GM19035 (cell line): ENCODE measurements at regions not wholly inside any gene's neighbourhood (a gene's known extent, or its start where the extent isn't known, plus 50 kb on each side); places are given as distances from the start of the nearest gene placed in this dataset.

Experiments
- ATAC-seq: cut with Tn5 transposase; IDR thresholded peaks from one replicate; pipeline ENCODE4 v1.9.1; 2021; ENCODE audit not compliant: unreplicated experiment

GRCh38 chr9:12065050-12065449 is 628.1 kb upstream of the TYRP1 start:
- no peak for ATAC-seq

GRCh38 chr9:12065686-12066085 is 627.5 kb upstream of the TYRP1 start:
- no peak for ATAC-seq

- no peak for ATAC-seq
Observed at GRCh38 chr9:12066455-12067035, 626.6 kb upstream of the TYRP1 start.

DNA sequence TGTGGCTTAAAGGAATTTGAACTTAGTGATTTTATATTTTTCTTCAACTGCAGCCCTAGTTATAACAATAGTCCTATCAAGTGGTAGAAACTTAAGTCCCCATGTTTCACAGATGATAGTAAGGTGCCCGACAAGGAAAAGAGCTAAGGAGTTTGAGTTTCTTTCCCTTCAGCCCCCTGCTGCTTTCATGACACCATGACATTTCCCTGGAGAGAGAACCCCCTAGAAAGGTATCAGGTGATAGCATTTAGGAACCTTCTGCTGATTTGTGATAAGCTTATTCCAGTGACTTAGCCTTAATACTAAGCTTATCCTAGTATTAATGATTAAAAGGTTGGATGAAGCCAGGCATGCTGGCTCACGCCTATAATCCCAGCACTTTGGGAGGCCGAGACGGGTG is 623.8 kb upstream of the TYRP1 start:
- no peak for ATAC-seq

- ATAC-seq = no peak
Observed at GRCh38 chr9:12085399-12085798, 607.8 kb upstream of the TYRP1 start.

GRCh38 chr9:12091865-12092527 is 601.2 kb upstream of the TYRP1 start:
- no peak for ATAC-seq

GRCh38 chr9:12094046-12094445 is 599.1 kb upstream of the TYRP1 start:
- ATAC-seq = no peak

DNA sequence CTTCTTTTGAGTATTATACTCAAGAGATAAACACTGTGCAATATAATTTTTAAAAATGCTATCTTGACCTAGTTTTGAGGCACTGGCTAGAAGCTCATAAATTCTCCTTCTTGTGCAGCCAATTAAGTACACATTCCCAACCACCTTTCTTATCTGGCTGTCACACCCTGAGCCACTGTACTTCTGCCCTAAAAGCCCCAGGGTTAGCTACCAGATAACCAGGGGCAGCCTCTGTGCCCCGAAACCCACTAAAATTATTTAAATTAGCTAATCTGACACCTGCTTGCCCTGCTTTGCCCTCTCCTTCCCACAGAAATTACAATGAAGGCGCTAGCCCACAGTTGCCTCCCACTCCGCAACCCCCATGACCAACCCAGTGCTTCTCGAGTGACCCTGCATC is 597.3 kb upstream of the TYRP1 start:
- no peak for ATAC-seq

GRCh38 chr9:12133416-12133815 is 559.8 kb upstream of the TYRP1 start:
- no peak for ATAC-seq

- ATAC-seq = no peak
Observed at GRCh38 chr9:12141422-12141821, 551.8 kb upstream of the TYRP1 start.

GRCh38 chr9:12155401-12156134 is 537.6 kb upstream of the TYRP1 start:
- ATAC-seq = no peak

DNA sequence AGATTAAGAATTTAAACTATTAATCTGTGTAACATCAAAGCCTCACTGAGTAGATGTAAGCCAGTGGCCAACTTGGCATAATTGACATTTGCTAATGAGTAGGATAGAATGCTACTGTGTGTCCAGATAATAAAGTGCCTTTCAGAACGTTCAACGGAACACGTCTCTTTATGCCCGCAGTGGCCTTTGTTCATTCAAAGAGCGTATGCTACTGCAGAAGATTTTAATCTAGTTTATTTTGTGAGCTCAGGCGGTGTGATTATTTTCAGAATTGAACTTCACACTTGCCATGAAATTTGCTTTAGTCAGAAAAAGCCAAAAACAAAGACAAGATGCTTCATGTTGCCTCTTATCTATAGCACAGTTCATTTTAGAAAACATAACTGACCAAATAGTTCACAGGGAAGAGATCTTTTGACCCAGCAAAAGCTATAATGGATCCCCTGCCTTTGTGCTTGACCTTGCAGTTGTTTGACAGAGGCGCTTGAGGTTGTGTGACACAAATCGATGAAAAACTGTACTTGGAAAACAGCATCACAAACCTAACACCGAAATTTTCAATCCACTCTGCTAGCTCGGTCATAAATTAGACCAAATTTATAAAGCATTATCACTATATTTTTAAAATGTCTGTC is 530.9 kb upstream of the TYRP1 start:
- no peak for ATAC-seq

GRCh38 chr9:12163723-12164458 is 529.3 kb upstream of the TYRP1 start:
- no peak for ATAC-seq

- no peak for ATAC-seq
Observed at GRCh38 chr9:12166518-12166917, 526.7 kb upstream of the TYRP1 start.

- no peak for ATAC-seq
Observed at GRCh38 chr9:12170456-12170855, 522.7 kb upstream of the TYRP1 start.

GRCh38 chr9:12178634-12179033 is 514.6 kb upstream of the TYRP1 start:
- no peak for ATAC-seq

DNA sequence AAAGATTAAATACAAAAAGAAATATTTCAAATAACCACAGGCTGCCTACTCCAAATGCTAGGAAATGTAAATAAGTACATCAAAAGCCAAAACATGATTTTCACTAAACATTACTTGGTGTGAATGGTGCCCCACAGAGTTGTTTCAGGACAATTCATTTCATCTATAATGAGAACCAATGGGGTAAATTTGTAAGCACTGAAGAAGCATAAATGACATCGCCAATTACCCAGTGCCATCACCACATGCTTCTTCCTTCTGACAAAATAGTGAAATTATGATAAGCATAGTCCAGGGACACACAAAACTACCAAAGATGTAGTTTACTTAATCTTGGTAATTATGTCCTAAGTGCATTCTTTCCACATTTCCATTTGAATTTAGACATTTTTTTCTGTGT is 510.4 kb upstream of the TYRP1 start:
- ATAC-seq = no peak

DNA sequence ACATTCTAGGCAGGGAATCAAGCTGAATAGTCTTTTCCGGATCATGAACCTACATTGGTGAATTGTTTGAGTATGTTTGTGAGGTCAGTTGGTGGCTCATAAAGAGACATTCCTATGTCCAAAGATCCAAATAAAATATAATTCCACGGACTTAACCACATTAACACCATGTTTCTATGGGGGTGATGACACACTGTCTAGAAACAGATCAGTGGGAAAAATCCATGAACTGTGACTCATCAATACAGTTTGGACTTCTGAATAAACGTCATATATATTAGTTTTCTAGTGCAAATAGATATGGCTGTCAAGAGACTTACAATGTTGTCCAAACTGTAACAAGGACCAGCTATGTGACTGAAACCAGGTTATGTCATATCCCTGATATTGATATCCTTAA is 509.9 kb upstream of the TYRP1 start:
- no peak for ATAC-seq

GRCh38 chr9:12185856-12186255 is 507.3 kb upstream of the TYRP1 start:
- ATAC-seq = no peak

DNA sequence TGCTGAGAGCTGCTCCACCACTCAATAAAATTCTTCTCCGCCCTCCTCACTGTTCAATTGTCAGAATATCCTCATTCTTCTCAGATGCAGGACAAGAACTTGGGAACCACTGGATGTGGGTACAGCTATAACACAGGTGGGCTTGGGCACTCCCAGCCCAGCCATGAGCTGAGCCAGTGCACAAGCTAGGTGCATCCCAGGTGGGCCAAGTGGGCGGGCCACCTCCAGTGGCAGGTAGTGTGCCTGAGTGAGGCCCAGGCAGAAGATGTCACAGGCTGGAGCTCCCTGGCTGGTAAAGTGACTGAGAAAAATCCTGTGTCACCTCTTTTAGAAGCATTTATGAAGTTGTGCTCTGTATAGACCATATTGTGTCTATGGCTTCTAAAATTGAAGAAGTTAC is 501.6 kb upstream of the TYRP1 start:
- ATAC-seq = no peak

GRCh38 chr9:12194731-12195130 is 498.5 kb upstream of the TYRP1 start:
- no peak for ATAC-seq
